Ascending aorta (tissue), 2 donors: ENCODE measurements at regions not wholly inside any gene's neighbourhood (a gene's known extent, or its start where the extent isn't known, plus 50 kb on each side); places are given as distances from the start of the nearest gene placed in this dataset.
"Not testable (repeated sequence)": the region's sequence is repeated elsewhere in the genome, so short reads cannot be mapped to it uniquely, and the experiment has no call there.

Experiments
- DNase-seq, 2 donors: peaks; one replicate each; pipeline ENCODE4 v3.0.0-alpha.2; 2019; ENCODE audit warnings: low spot score in 2 of 2
- H3K27ac ChIP-seq, 2 donors: fragments of 200-600 bp; sonication (generic); one replicate each; pipeline ENCODE4 v1.5.1; 2016 to 2017; ENCODE audit warnings: mild to moderate bottlenecking in 1 of 2
- H3K27me3 ChIP-seq: fragments of 200-600 bp; sonication (generic); one replicate; pipeline ENCODE4 v1.5.1; 2017
- H3K36me3 ChIP-seq, 2 donors: fragments of 200-600 bp; sonication (generic); one replicate each; pipeline ENCODE4 v1.5.1; 2016
- H3K4me1 ChIP-seq, 2 donors: fragments of 200-600 bp; sonication (generic); one replicate each; pipeline ENCODE4 v1.5.1; 2016 to 2017; ENCODE audit warnings: mild to moderate bottlenecking in 1 of 2
- H3K4me3 ChIP-seq, 2 donors: fragments of 200-600 bp; sonication (generic); one replicate each; pipeline ENCODE4 v1.5.1; 2016 to 2017; ENCODE audit warnings: mild to moderate bottlenecking in 1 of 2
- H3K9me3 ChIP-seq, 2 donors: fragments of 200-600 bp; sonication (generic); one replicate each; pipeline ENCODE4 v1.5.1; 2016
- intact Hi-C: fragments of 100-400 bp; cut with DNase I; formaldehyde crosslinking; loops from one replicate; pipeline ENCODE4 v1.15.1; 2023
- TF ChIP-seq, protein P1 (sequence below), 3 experiments: fragments of 200-600 bp in 2 of 3; fragments of 450-650 bp in 1 of 3; sonication (generic) in 2 of 3; IDR thresholded peaks; one replicate each; pipeline ENCODE4 v1.5.1; 2016 to 2019; ENCODE audit warnings: antibody characterized with exemption in 3 of 3, mild to moderate bottlenecking in 1 of 3, moderate library complexity in 1 of 3

DNA sequence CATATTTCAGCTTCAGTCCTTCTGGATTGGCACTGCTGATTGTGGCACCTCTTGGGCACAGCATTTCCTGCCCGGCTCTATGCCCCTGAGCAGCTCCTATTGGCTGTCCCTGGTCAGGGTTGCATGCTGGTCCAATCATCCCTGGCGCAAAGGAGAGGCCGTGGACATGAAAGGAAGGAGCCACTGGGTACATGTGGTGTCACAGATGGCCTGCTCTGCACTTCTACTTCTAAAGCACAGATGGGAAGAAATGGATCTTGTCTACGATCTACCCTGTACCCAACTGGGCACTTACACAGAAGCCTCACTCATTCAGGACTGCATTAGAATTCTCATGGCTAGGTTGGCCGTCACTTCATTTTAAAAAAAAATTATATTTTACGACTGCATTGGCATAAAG, 232.5 kb downstream of the SHQ1 start:
- intact Hi-C loops = no loop called here
- Histone ChIP-seq H3K4me3 (no peak overlapping the region), H3K27ac (no peak overlapping the region), H3K4me1 (no peaks in the 10 kb centered on the region), H3K27me3 (no peaks in the 10 kb centered on the region), H3K9me3 (no peaks in the 10 kb centered on the region), H3K36me3 (no peaks in the 10 kb centered on the region)
- no peak for DNase-seq
- TF ChIP-seq, protein P1, sequence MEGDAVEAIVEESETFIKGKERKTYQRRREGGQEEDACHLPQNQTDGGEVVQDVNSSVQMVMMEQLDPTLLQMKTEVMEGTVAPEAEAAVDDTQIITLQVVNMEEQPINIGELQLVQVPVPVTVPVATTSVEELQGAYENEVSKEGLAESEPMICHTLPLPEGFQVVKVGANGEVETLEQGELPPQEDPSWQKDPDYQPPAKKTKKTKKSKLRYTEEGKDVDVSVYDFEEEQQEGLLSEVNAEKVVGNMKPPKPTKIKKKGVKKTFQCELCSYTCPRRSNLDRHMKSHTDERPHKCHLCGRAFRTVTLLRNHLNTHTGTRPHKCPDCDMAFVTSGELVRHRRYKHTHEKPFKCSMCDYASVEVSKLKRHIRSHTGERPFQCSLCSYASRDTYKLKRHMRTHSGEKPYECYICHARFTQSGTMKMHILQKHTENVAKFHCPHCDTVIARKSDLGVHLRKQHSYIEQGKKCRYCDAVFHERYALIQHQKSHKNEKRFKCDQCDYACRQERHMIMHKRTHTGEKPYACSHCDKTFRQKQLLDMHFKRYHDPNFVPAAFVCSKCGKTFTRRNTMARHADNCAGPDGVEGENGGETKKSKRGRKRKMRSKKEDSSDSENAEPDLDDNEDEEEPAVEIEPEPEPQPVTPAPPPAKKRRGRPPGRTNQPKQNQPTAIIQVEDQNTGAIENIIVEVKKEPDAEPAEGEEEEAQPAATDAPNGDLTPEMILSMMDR (IDR thresholded peaks at IDR 0.05) = no peak

DNA sequence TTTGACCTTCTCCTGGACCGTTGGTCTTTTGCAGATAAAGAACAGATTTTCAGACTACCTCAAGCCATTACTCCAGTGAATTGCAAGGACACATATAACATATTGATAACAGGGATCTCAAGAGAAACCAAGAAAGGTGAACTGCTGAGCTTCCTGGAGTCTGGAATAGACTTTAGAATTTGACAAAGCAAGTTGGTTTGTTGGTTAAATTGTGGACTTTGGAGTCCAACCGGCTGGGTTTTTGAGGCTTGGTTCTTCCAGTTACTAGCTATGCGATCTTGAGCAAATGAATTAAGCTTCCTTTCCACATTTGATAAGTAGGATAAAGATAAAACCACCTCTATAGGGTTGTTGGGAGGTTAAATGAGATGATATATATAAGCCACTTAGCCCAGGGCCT, 233.1 kb downstream of the SHQ1 start:
- Histone ChIP-seq H3K4me3 (no peak overlapping the region), H3K27ac (no peak overlapping the region), H3K27me3 (no peaks in the 10 kb centered on the region), H3K4me1 (no peaks in the 10 kb centered on the region), H3K36me3 (no peaks in the 10 kb centered on the region), H3K9me3 (no peaks in the 10 kb centered on the region)
- TF ChIP-seq, protein P1 (IDR thresholded peaks at IDR 0.05) = no peak
- DNase-seq = no peak
- intact Hi-C loops = no loop called here

GRCh38 chr3:72614394-72615074, 233.7 kb downstream of the SHQ1 start:
- H3K36me3 ChIP-seq = no peaks in the 10 kb centered on the region
- no peak overlapping the region for H3K27ac ChIP-seq
- intact Hi-C loops = no loop called here
- H3K4me3 ChIP-seq = no peak overlapping the region
- no peaks in the 10 kb centered on the region for H3K9me3 ChIP-seq
- TF ChIP-seq, protein P1 (IDR thresholded peaks at IDR 0.05) = no peak
- no peaks in the 10 kb centered on the region for H3K27me3 ChIP-seq
- DNase-seq = no peak
- no peaks in the 10 kb centered on the region for H3K4me1 ChIP-seq

DNA sequence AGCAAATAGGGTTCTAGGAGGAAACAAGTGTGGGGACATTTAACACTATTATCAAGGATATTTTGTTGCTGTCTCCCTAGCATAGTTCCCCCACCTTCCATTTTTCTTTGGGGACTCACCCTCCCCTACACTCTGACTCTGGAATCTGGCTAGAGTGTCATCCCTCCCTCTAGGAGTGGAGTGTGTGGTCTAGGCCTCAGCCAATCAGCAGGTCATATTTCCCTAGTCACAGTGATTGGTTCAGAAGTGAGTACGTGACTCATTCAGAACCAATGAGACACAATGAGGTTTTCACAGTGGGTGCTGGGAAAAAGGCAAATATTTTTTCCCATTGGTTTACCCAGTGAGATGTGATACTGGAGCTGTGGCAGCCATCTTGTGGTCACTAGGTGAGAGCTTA, 234.4 kb downstream of the SHQ1 start:
- Histone ChIP-seq H3K4me3 (no peak overlapping the region), H3K27me3 (no peaks in the 10 kb centered on the region), H3K27ac (no peak overlapping the region), H3K36me3 (no peaks in the 10 kb centered on the region), H3K9me3 (no peaks in the 10 kb centered on the region), H3K4me1 (no peaks in the 10 kb centered on the region)
- DNase-seq = no peak
- TF ChIP-seq, protein P1 (IDR thresholded peaks at IDR 0.05) = no peak
- intact Hi-C loops = no loop called here

DNA sequence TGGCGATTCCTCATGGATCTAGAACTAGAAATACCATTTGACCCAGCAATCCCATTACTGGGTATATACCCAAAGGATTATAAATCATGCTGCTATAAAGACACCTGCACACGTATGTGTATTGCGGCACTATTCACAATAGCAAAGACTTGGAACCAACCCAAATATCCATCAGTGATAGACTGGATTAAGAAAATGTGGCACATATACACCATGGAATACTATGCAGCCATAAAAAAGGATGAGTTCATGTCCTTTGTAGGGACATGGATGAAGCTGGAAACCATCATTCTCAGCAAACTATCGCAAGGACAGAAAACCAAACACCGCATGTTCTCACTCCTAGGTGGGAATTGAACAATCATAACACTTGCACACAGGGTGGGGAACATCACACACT, 239.1 kb downstream of the SHQ1 start:
- H3K27me3 ChIP-seq, H3K27ac ChIP-seq, H3K36me3 ChIP-seq, H3K4me1 ChIP-seq, intact Hi-C loops, H3K9me3 ChIP-seq, H3K4me3 ChIP-seq, DNase-seq: not testable (repeated sequence)

DNA sequence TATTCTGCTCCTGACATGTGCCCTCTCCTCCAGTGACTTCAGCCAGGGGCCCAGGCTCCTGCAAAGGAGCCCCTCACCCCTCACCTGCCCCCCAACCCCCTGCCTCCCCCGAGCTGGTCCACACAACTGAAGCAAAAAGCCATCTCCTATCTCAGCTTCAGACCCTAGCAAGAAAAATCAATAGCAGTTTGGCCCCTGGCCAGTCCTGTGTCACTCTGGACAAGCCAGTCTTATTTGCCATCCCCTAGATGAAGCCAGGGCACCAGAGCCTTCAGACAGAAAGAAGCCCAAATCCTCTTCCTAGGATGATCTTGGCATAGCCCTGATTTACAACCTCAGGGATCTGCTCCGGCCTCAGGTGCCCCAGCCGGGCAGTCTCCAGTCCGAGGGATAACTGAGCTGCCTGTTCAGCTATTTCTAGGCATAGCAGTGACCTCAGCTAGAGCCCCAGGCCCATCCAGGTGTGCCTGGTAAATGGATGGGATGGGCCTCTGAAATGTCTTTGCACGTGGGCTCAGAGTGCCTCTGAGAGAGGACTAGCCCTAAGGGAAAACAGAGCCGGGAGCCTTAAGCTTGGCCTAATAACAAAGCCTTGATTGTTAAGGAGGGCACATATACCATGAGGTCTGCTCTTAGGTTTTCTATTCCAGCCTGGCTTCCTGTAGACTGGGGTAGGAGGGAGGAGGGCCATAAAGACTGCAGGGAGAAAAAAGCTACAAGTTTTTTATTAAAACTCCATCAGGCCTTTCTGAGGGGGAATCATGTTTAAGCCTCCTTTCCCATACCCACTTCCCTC, 242.0 kb downstream of the SHQ1 start:
- DNase-seq = no peak
- H3K27ac ChIP-seq = no peak overlapping the region
- H3K27me3 ChIP-seq = no peaks in the 10 kb centered on the region
- no peak overlapping the region for H3K4me3 ChIP-seq
- no peaks in the 10 kb centered on the region for H3K9me3 ChIP-seq
- intact Hi-C loops = no loop called here
- TF ChIP-seq, protein P1 (IDR thresholded peaks at IDR 0.05) = no peak
- no peaks in the 10 kb centered on the region for H3K4me1 ChIP-seq
- H3K36me3 ChIP-seq = no peaks in the 10 kb centered on the region
